NCI-H69 (cell line): ENCODE measurements at regions not wholly inside any gene's neighbourhood (a gene's known extent, or its start where the extent isn't known, plus 50 kb on each side); places are given as distances from the start of the nearest gene placed in this dataset.

Experiments used
- DNase-seq: peaks from one replicate; lab custom pipeline; 2025; lab: John Stamatoyannopoulos, UW

DNA sequence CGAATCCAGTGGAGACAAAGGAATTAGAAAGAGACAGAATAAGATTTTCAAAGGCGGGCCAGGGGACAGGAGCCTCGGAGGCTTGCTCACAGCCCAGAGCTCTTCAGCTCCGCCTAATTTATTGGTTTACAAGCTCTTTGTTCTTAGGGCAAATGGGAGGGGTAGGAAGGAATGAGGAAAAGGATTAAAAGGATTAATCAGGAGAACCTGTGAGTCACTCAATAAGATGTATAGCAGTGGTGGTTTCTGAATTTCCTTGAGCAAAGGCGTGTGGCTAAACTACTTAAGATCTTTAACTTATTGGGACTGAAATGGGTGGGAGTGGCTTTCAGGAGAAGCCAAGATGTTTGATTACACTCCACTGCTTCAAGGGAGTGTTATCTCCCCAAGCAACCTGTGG is 456.0 kb upstream of the SPANXN1 start:
- DNase-seq: no peak

DNA sequence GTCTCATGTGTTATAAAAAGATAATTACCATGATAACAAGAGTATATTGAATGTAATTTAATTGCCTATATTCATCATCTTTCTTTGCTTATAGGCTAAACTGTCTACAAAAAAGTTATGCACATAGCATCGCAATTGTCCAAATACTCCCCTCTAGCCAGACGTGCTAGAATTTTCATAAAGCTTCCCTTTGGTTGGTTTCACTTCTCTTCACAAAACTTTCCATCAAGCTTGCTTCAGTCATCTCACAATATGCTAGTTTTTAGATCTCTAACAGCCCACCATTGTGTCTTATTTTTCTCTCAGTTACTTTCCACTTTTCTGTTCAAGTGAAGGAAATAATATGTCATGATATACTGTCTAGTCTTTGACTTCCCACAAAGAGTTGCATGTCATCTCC is 448.3 kb upstream of the SPANXN1 start:
- DNase-seq: no peak

DNA sequence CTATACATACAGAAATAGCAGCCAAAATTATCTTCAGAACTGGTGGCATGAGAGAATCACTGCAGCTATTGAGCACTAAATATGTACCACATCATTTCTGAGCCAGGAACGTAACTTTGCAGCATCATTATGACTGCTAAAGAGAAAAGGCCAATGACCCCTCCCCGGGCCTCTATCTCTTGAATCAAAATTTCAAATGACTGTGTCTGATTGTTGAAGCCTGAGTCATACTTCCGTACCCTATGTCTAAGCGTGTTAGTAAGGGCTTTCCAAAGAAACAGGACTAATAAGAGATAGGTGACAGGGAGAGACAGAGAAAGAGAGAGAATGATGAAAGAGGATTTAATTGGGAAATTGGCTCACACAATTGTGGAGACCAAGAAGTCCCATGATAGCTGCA is 445.5 kb upstream of the SPANXN1 start:
- DNase-seq: no peak

DNA sequence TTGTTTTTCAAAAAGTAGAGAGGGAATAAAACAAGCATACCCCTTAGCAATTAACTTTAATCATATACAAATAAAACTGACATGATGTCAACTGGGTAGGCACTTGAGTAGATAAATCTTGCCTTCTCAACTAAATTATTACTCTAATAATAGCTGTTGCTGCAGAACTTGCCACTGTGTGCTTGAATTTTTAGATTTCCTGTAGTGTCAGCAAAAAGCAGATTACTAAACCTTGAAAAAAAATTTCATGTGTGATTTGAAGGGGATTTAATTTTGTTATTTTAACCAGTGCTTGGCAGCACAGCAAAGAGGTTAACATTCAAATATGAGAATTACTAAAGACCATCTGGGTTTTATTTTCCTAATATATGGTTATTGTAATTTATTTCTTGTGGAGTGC is 438.3 kb upstream of the SPANXN1 start:
- no peak for DNase-seq

DNA sequence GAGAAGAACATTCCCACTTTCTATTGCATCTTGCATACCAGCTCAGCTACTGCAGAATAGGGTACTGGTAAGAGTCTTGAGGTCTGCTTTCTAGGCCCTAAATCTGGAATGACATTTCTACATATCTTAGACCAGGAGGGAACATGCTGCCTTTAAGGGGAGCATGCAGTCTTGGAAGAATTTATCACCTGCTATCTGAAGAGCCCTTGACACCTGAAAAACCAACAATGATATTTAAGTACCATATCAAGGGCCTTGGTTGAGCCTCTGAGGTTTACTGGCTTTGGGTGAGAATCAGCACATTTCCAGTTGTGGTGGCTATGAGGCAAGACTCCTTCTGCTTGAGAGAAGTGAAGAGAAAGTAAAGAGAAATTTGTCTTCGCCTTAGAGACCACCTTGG is 436.8 kb upstream of the SPANXN1 start:
- no peak for DNase-seq

DNA sequence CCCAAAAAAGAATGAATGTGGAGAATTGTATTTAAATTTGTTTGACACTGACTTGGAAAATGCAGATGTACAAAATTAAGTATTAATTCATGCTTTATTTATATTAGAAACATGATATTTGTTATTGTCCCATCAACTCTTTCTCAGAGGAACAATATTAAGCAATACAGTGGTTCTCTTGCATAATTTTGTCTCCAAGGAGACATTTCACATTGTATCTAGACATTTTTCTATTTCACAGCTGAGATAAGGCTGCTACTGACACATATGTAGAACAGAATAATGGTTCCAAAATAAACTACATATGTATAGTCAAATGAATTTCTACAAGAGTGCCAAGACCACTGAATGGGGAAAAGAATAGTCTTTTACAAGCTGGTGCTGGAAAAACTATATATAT is 427.9 kb upstream of the SPANXN1 start:
- no peak for DNase-seq

DNA sequence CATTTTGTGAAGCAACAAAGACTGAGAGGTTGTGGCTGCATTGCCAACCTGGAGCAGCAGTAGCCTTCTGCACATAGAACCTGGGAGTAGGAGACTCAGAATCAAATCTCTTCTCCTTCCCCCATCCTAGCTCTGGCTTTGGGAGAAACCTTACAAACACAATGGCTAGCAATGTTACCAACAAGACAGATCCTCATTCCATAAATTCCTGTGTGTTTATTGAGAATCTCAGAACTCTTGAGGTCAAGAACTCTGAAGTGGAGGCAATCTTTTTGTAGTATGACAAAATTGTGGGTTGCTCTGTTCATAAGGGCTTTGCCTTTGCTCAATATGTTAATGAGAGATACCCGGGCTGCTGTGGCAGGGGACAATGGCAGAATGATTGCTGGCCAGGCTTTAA is 406.7 kb upstream of the SPANXN1 start:
- no peak for DNase-seq

DNA sequence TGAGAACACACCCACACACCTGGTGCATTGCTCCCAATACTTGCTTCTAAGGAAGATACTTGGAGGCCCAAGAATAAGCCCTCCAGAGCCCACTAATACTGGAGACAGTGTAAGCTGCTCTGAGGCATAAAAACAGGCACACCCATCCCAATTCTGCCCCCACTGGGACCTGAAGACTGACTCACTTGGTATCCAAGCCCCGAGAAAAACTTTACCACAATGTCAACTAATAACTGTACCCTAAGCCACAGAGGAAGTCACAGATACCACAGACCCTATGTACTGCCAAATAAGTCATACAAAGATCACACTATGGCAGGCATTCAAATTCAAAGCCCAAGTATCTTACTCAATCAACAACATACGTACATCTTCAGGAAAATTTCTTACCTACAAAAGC is 398.2 kb upstream of the SPANXN1 start:
- DNase-seq: no peak

DNA sequence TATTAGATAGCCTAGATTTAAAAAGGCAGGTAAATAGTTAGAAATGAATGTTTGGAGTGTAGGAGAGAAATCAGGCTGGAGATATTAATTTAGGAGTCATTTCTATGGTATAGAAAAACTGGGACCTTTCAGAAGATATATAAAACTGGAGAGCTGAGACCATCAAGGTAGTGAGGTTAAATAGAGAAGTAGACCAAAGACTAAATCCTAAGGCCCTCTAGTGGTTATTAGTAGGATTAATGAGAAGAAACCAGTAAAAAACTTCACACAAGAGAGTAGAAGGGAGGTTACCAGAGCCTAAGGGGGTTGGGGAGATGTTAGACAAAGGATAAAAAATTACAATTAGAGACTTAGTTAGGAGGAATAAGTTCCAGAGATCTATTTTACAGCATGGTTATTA is 351.0 kb upstream of the SPANXN1 start:
- no peak for DNase-seq

DNA sequence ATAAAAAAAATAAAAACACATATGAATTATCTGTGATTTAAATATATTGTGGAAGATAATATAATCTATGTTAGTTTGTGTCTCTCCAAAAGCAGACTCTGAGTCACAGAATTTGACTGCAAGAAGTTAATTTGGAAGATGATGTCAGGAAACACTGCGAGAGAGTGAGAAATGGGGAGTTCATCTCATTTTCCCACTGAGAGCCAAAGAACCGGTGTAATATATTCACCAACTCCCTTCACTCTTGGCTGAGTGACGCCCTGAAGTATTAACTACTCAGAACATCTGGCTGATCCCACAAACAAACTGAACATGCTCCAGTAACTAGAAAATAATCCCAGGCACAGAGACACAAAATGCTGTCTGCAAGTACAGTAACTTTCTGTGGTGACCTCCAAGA is 345.8 kb upstream of the SPANXN1 start:
- no peak for DNase-seq

DNA sequence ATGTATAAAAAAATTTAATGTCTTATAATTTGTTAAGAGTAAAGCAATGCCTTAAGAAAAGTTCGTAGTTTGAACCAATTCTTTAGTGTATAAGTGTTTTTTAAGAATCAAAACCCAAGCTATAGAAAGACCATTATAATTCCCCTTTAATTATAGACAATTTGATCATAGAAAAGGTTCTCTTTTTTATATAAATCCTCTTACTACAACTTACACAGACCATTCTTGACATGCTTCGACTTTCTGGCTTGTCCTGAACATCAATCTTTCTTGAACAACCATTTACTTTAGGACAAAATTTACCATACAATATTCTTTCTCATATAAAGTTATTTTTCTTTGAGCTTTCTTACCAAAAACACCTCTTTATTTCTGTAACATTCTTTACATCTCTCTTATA is 330.5 kb upstream of the SPANXN1 start:
- DNase-seq: no peak

DNA sequence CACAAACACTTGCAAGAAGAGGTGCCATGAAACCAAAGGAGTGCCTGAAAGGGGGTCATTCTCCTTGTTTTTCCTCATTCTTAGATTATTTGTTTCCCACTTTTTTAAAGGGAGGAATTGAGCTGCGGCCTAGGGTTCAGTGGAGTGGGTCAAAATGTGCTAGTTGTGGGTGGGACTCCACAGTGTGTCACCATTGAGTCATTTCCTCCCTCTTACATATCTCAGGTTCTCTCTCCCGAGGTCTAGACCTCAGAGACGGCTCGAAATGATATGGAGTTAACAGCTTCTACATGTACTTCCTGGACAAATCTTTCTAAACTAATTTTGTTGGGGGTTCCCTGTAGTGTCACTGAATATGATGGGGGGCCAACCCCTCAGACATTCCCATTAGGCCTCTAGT is 328.4 kb upstream of the SPANXN1 start:
- no peak for DNase-seq

DNA sequence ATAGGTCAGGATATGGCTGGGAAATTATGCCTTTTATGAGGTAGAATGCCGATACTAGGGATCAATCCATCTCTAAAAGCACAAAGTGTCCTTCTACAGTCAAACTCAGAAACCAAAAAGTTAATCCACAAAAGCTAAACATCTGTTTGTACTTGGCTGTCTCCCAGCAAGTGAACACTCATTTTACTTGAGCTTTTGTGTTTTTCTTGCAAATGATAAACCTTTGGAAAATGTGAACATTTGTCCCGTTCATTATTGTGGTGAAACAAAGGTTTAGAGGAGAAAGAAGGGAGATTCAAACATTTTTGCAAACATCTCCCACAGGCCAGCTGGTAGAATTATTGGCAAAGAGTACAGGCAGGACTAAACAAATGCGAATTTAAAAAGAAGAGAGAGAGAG is 300.6 kb upstream of the SPANXN1 start:
- DNase-seq: no peak
